ENCODE measurements at regions not wholly inside any gene's neighbourhood (a gene's known extent, or its start where the extent isn't known, plus 50 kb on each side); places are given as distances from the start of the nearest gene placed in this dataset.

GRCh38 chr9:118882684-118883083, 486.6 kb downstream of the BRINP1 start:
- TF ChIP-seq CTCF (optimal IDR thresholded peaks at IDR 0.05 in 1 of 3, IDR thresholded peaks at IDR 0.05 in 1 of 3, conservative IDR thresholded peaks at IDR 0.05 in 1 of 3; ENCODE audit: extremely low read depth in 1 of 3, insufficient read depth in 2 of 3, low read length in 3 of 3) (no peak), EZH2 (IDR thresholded peaks at IDR 0.05; ENCODE audit: low read length) (no peak)
